ENCODE measurements at regions not wholly inside any gene's neighbourhood (a gene's known extent, or its start where the extent isn't known, plus 50 kb on each side); places are given as distances from the start of the nearest gene placed in this dataset.

DNA sequence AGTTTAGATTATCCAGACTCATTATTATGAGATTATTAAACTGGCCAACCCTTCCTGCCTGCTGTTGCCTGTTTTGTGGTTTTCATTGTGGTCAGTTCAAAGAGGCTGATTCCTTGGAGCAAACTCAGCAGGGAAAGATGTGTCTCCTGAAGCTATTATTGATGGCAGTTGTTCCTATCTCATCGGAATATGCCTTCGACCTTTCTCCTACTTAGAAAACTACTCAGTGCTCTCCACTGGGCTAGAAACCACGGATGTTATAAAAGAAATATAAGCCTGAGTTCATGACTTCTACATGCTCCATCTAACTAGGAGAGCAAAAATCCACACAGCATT, 80.2 kb upstream of the NAV2 start:
- Histone ChIP-seq H4K8ac (ENCODE audit: low read depth in 2 of 2, low read length in 2 of 2) (no peak overlapping the region), H3K79me1 (ENCODE audit: low read depth in 1 of 2, low read length in 2 of 2) (no peaks in the 10 kb centered on the region), H3K9me1 (ENCODE audit: insufficient read depth, low read length) (no peaks in the 10 kb centered on the region; the same call in 1 of the 2 replicates), H2BK20ac (ENCODE audit: low read depth, low read length) (no peak overlapping the region), H3K27ac (ENCODE audit: insufficient read depth, low read length) (no peak overlapping the region), H3K4ac (ENCODE audit: low read depth, low read length) (no peak overlapping the region), H2BK5ac (ENCODE audit: low read depth, low read length, poor library complexity, severe bottlenecking) (no peak overlapping the region), H3K4me2 (ENCODE audit: low read depth, low read length) (peak overlapping the region; percentile 22; the same call in 1 of the 2 replicates), H2BK15ac (ENCODE audit: low read depth, low read length) (no peak overlapping the region), H3K18ac (ENCODE audit: low read depth, low read length) (no peak overlapping the region), H4K91ac (ENCODE audit: insufficient read depth, low read depth, low read length) (no peak overlapping the region), H3K56ac (ENCODE audit: extremely low read depth, insufficient read depth, low read length) (no peak overlapping the region), H4K5ac (ENCODE audit: low read depth, low read length) (no peak overlapping the region), H3K4me3 (ENCODE audit: insufficient read depth, low read depth, low read length) (no peak overlapping the region), H2AK9ac (replicated peaks; ENCODE audit: low read depth, low read length, poor library complexity) (no peak overlapping the region), H4K20me1 (ENCODE audit: insufficient read depth, low read length) (0 out of 2 replicates have a peak, but pooled peaks cover 2% of the 10 kb centered on the region), H3K36me3 (ENCODE audit: control insufficient read depth, insufficient read depth, low read length) (no peaks in the 10 kb centered on the region), H3K9ac (ENCODE audit: low read depth, low read length) (no peak overlapping the region), H3K14ac (replicated peaks; ENCODE audit: low read depth, low read length) (no peak overlapping the region), H3K23ac (ENCODE audit: low read depth, low read length) (no peak overlapping the region), H2BK120ac (ENCODE audit: low read depth, low read length) (no peak overlapping the region), H3K27me3 (ENCODE audit: control insufficient read depth, insufficient read depth, low read length) (no peaks in the 10 kb centered on the region), H3K9me3 (ENCODE audit: control insufficient read depth, insufficient read depth, low read length) (peaks cover 6% of the 10 kb centered on the region), H2AK5ac (ENCODE audit: low read depth, low read length) (no peak overlapping the region), H3K4me1 (ENCODE audit: control insufficient read depth, insufficient read depth, low read length) (peaks cover 14% of the 10 kb centered on the region), H2AFZ (replicated peaks; ENCODE audit: low read length, poor library complexity) (no peak overlapping the region)
- intact Hi-C loops (cut with micrococcal nuclease) = no loop called here
- ATAC-seq (ENCODE audit: low read depth) (peak; percentile 50), DNase-seq (peak; percentile 64)
- dilution Hi-C loops (cut with HindIII; ENCODE audit: low sequenced_read_pairs, unreplicated experiment) = no loop called here
- TF ChIP-seq FOS (IDR thresholded peaks at IDR 0.05; ENCODE audit: low read depth, low read length) (no peak), MXI1 (IDR thresholded peaks at IDR 0.05; ENCODE audit: borderline replicate concordance, low read depth, low read length) (no peak), CEBPB (IDR thresholded peaks at IDR 0.05; ENCODE audit: low read depth, low read length) (no peak), CHD1 (IDR thresholded peaks at IDR 0.05; ENCODE audit: low read depth, low read length) (no peak)
- TF ChIP-seq, protein P1, sequence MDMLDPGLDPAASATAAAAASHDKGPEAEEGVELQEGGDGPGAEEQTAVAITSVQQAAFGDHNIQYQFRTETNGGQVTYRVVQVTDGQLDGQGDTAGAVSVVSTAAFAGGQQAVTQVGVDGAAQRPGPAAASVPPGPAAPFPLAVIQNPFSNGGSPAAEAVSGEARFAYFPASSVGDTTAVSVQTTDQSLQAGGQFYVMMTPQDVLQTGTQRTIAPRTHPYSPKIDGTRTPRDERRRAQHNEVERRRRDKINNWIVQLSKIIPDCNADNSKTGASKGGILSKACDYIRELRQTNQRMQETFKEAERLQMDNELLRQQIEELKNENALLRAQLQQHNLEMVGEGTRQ (IDR thresholded peaks at IDR 0.05; ENCODE audit: low read depth, low read length) = no peak
- ChIA-PET POLR2A (ENCODE audit: unreplicated experiment) (no interaction called here), CTCF (no interaction called here)
- in situ Hi-C loops (cut with MboI; ENCODE audit: low sequenced_read_pairs) = no loop called here
- WGBS, 2 experiments (ENCODE audit: extremely low coverage in 2 of 2, insufficient read length in 1 of 2) = no CpG with 5 or more reads among the region's 3 CpGs
- no TSS peak for BruUV-seq (replicated peaks)
